ENCODE measurements at regions not wholly inside any gene's neighbourhood (a gene's known extent, or its start where the extent isn't known, plus 50 kb on each side); places are given as distances from the start of the nearest gene placed in this dataset.

- ChIA-PET CTCF (no interaction called here), POLR2A (no interaction called here)
- Histone ChIP-seq H3K4me3 (ENCODE audit: control insufficient read depth in 1 of 2, extremely low read depth in 1 of 2, low read length in 1 of 2) (no peak overlapping the region), H3K36me3 (ENCODE audit: control insufficient read depth in 2 of 2, extremely low read depth in 1 of 2, insufficient read depth in 1 of 2, low read length in 1 of 2) (no peaks in the 10 kb centered on the region), H3K4me1 (ENCODE audit: control insufficient read depth in 1 of 2, extremely low read depth in 1 of 2, insufficient read depth in 2 of 2, low read length in 2 of 2) (no peaks in the 10 kb centered on the region), H3K9me3 (no peaks in the 10 kb centered on the region), H3K27ac (ENCODE audit: low read length) (no peak overlapping the region), H3K27me3 (replicated peaks in 1 of 2; ENCODE audit: control insufficient read depth in 2 of 2, extremely low read depth in 1 of 2, insufficient read depth in 2 of 2, low read length in 1 of 2) (no peaks in the 10 kb centered on the region)
- H3K4me1 Mint-ChIP-seq: no peaks in the 10 kb centered on the region
- H3K27ac Mint-ChIP-seq: no peak overlapping the region
- WGBS (ENCODE audit: insufficient coverage): no CpG with 5 or more reads among the region's 2 CpGs
- ATAC-seq (replicated peaks in 1 of 4) (no peak), DNase-seq (no peak)
- peaks cover 13 to 23% (median 14%) of the 10 kb centered on the region in 3 donors for H3K9me3 Mint-ChIP-seq
- H3K36me3 Mint-ChIP-seq: no peaks in the 10 kb centered on the region
- H3K27me3 Mint-ChIP-seq: no peaks in the 10 kb centered on the region
- no peak overlapping the region for H3K4me3 Mint-ChIP-seq
These were observed 1193.2 kb upstream of the NUDT12 start for GRCh38 chr5:104755806-104756205.

- Mint-ChIP-seq H3K4me3 (no peak overlapping the region), H3K4me1 (no peaks in the 10 kb centered on the region), H3K27ac (no peak overlapping the region), H3K9me3 (peaks cover 11 to 18% (median 14%) of the 10 kb centered on the region in 3 donors), H3K36me3 (no peaks in the 10 kb centered on the region), H3K27me3 (no peaks in the 10 kb centered on the region)
- Histone ChIP-seq H3K27ac (ENCODE audit: low read length) (no peak overlapping the region), H3K9me3 (no peaks in the 10 kb centered on the region), H3K4me3 (ENCODE audit: control insufficient read depth in 1 of 2, extremely low read depth in 1 of 2, low read length in 1 of 2) (no peak overlapping the region), H3K36me3 (ENCODE audit: control insufficient read depth in 2 of 2, extremely low read depth in 1 of 2, insufficient read depth in 1 of 2, low read length in 1 of 2) (no peaks in the 10 kb centered on the region), H3K4me1 (ENCODE audit: control insufficient read depth in 1 of 2, extremely low read depth in 1 of 2, insufficient read depth in 2 of 2, low read length in 2 of 2) (no peaks in the 10 kb centered on the region), H3K27me3 (replicated peaks in 1 of 2; ENCODE audit: control insufficient read depth in 2 of 2, extremely low read depth in 1 of 2, insufficient read depth in 2 of 2, low read length in 1 of 2) (no peaks in the 10 kb centered on the region)
- DNase-seq (no peak), ATAC-seq (replicated peaks in 1 of 4) (no peak)
- ChIA-PET POLR2A (no interaction called here), CTCF (interaction anchor here in 1 of 2 donors (1.2 kb wide), 1 partner anchor 27 kb away, joined by 3 read pairs; no protein-coding TSS in a partner anchor)
- no CpG with 5 or more reads among the region's 3 CpGs for WGBS (ENCODE audit: insufficient coverage)
These were observed 1191.9 kb upstream of the NUDT12 start for GRCh38 chr5:104754311-104754995.

- no CpG with 5 or more reads among the region's 1 CpG for WGBS (ENCODE audit: insufficient coverage)
- ATAC-seq (replicated peaks in 1 of 4) (no peak), DNase-seq (no peak)
- Mint-ChIP-seq H3K4me1 (no peaks in the 10 kb centered on the region), H3K4me3 (no peak overlapping the region), H3K27ac (no peak overlapping the region), H3K9me3 (peaks cover 12 to 19% (median 13%) of the 10 kb centered on the region in 3 donors), H3K36me3 (no peaks in the 10 kb centered on the region), H3K27me3 (no peaks in the 10 kb centered on the region)
- POLR2A ChIA-PET: no interaction called here
- no peaks in the 10 kb centered on the region for H3K4me1 ChIP-seq (ENCODE audit: control insufficient read depth in 1 of 2, extremely low read depth in 1 of 2, insufficient read depth in 2 of 2, low read length in 2 of 2)
- H3K4me3 ChIP-seq (ENCODE audit: control insufficient read depth in 1 of 2, extremely low read depth in 1 of 2, low read length in 1 of 2): no peak overlapping the region
- H3K27me3 ChIP-seq (replicated peaks in 1 of 2; ENCODE audit: control insufficient read depth in 2 of 2, extremely low read depth in 1 of 2, insufficient read depth in 2 of 2, low read length in 1 of 2): no peaks in the 10 kb centered on the region
- no peaks in the 10 kb centered on the region for H3K36me3 ChIP-seq (ENCODE audit: control insufficient read depth in 2 of 2, extremely low read depth in 1 of 2, insufficient read depth in 1 of 2, low read length in 1 of 2)
- no peak overlapping the region for H3K27ac ChIP-seq (ENCODE audit: low read length)
- no peaks in the 10 kb centered on the region for H3K9me3 ChIP-seq
- CTCF ChIA-PET: no interaction called here
These were observed 1189.4 kb upstream of the NUDT12 start for GRCh38 chr5:104751969-104752368.

GRCh38 chr5:104739905-104740304, 1177.3 kb upstream of the NUDT12 start:
- no peaks in the 10 kb centered on the region for H3K4me1 Mint-ChIP-seq
- H3K27ac ChIP-seq (ENCODE audit: low read length): no peak overlapping the region

GRCh38 chr5:104739503-104739902, 1176.9 kb upstream of the NUDT12 start:
- H3K27ac Mint-ChIP-seq: no peak overlapping the region
- no peaks in the 10 kb centered on the region for H3K36me3 Mint-ChIP-seq
- POLR2A ChIA-PET: no interaction called here
- H3K27ac ChIP-seq (ENCODE audit: low read length): no peak overlapping the region
- H3K9me3 ChIP-seq: peaks cover 5% of the 10 kb centered on the region
- no peak overlapping the region for H3K4me3 ChIP-seq (ENCODE audit: control insufficient read depth in 1 of 2, extremely low read depth in 1 of 2, low read length in 1 of 2)
- no peak overlapping the region for H3K4me3 Mint-ChIP-seq
- no CpG with 5 or more reads among the region's 2 CpGs for WGBS (ENCODE audit: insufficient coverage)
- DNase-seq (no peak), ATAC-seq (replicated peaks in 1 of 4) (no peak)
- H3K27me3 ChIP-seq (replicated peaks in 1 of 2; ENCODE audit: control insufficient read depth in 2 of 2, extremely low read depth in 1 of 2, insufficient read depth in 2 of 2, low read length in 1 of 2): no peaks in the 10 kb centered on the region
- CTCF ChIA-PET: no interaction called here
- H3K36me3 ChIP-seq (ENCODE audit: control insufficient read depth in 2 of 2, extremely low read depth in 1 of 2, insufficient read depth in 1 of 2, low read length in 1 of 2): no peaks in the 10 kb centered on the region
- H3K9me3 Mint-ChIP-seq: peaks cover 18 to 35% (median 25%) of the 10 kb centered on the region in 3 donors
- H3K4me1 Mint-ChIP-seq: no peaks in the 10 kb centered on the region
- H3K27me3 Mint-ChIP-seq: no peaks in the 10 kb centered on the region
- no peaks in the 10 kb centered on the region for H3K4me1 ChIP-seq (ENCODE audit: control insufficient read depth in 1 of 2, extremely low read depth in 1 of 2, insufficient read depth in 2 of 2, low read length in 2 of 2)

More at GRCh38 chr5:104739905-104740304, 1177.3 kb upstream of the NUDT12 start:
- 50% methylated on average over 1 of the region's 3 CpGs for WGBS (ENCODE audit: insufficient coverage)
- H3K27ac Mint-ChIP-seq: no peak overlapping the region
- no peaks in the 10 kb centered on the region for H3K27me3 Mint-ChIP-seq
- no peaks in the 10 kb centered on the region for H3K36me3 Mint-ChIP-seq
- peaks cover 22 to 32% (median 25%) of the 10 kb centered on the region in 3 donors for H3K9me3 Mint-ChIP-seq
- H3K9me3 ChIP-seq: peaks cover 6% of the 10 kb centered on the region
- ATAC-seq (replicated peaks in 1 of 4) (no peak), DNase-seq (no peak)
- H3K4me1 ChIP-seq (ENCODE audit: control insufficient read depth in 1 of 2, extremely low read depth in 1 of 2, insufficient read depth in 2 of 2, low read length in 2 of 2): no peaks in the 10 kb centered on the region
- H3K27me3 ChIP-seq (replicated peaks in 1 of 2; ENCODE audit: control insufficient read depth in 2 of 2, extremely low read depth in 1 of 2, insufficient read depth in 2 of 2, low read length in 1 of 2): no peaks in the 10 kb centered on the region
- POLR2A ChIA-PET: no interaction called here
- CTCF ChIA-PET: no interaction called here
- no peak overlapping the region for H3K4me3 ChIP-seq (ENCODE audit: control insufficient read depth in 1 of 2, extremely low read depth in 1 of 2, low read length in 1 of 2)
- H3K4me3 Mint-ChIP-seq: no peak overlapping the region
- no peaks in the 10 kb centered on the region for H3K36me3 ChIP-seq (ENCODE audit: control insufficient read depth in 2 of 2, extremely low read depth in 1 of 2, insufficient read depth in 1 of 2, low read length in 1 of 2)

GRCh38 chr5:104736073-104736472, 1173.5 kb upstream of the NUDT12 start:
- H3K4me3 Mint-ChIP-seq: no peak overlapping the region
- no peak overlapping the region for H3K27ac Mint-ChIP-seq
- peaks cover 3 to 25% (median 6%) of the 10 kb centered on the region in 3 donors for H3K9me3 Mint-ChIP-seq
- no peaks in the 10 kb centered on the region for H3K4me1 ChIP-seq (ENCODE audit: control insufficient read depth in 1 of 2, extremely low read depth in 1 of 2, insufficient read depth in 2 of 2, low read length in 2 of 2)
- H3K36me3 ChIP-seq (ENCODE audit: control insufficient read depth in 2 of 2, extremely low read depth in 1 of 2, insufficient read depth in 1 of 2, low read length in 1 of 2): no peaks in the 10 kb centered on the region
- ATAC-seq (replicated peaks in 1 of 4) (no peak), DNase-seq (no peak)
- ChIA-PET CTCF (no interaction called here), POLR2A (no interaction called here)
- H3K27me3 ChIP-seq (replicated peaks in 1 of 2; ENCODE audit: control insufficient read depth in 2 of 2, extremely low read depth in 1 of 2, insufficient read depth in 2 of 2, low read length in 1 of 2): no peaks in the 10 kb centered on the region
- no peak overlapping the region for H3K27ac ChIP-seq (ENCODE audit: low read length)
- no peaks in the 10 kb centered on the region for H3K4me1 Mint-ChIP-seq
- no peaks in the 10 kb centered on the region for H3K27me3 Mint-ChIP-seq
- H3K36me3 Mint-ChIP-seq: no peaks in the 10 kb centered on the region
- WGBS (ENCODE audit: insufficient coverage): no CpG with 5 or more reads among the region's 3 CpGs
- H3K9me3 ChIP-seq: no peaks in the 10 kb centered on the region
- H3K4me3 ChIP-seq (ENCODE audit: control insufficient read depth in 1 of 2, extremely low read depth in 1 of 2, low read length in 1 of 2): no peak overlapping the region

GRCh38 chr5:104734046-104734445, 1171.5 kb upstream of the NUDT12 start:
- no peak for DNase-seq
- ChIA-PET CTCF (no interaction called here), POLR2A (no interaction called here)
- WGBS (ENCODE audit: insufficient coverage): no CpG with 5 or more reads among the region's 2 CpGs
- H3K27ac Mint-ChIP-seq: no peak overlapping the region
- no peak overlapping the region for H3K4me3 Mint-ChIP-seq
- H3K27me3 Mint-ChIP-seq: no peaks in the 10 kb centered on the region
- H3K9me3 ChIP-seq: no peaks in the 10 kb centered on the region
- no peaks in the 10 kb centered on the region for H3K4me1 ChIP-seq (ENCODE audit: control insufficient read depth in 1 of 2, extremely low read depth in 1 of 2, insufficient read depth in 2 of 2, low read length in 2 of 2)
- H3K36me3 Mint-ChIP-seq: no peaks in the 10 kb centered on the region
- peaks cover 5 to 25% (median 14%) of the 10 kb centered on the region in 3 donors for H3K9me3 Mint-ChIP-seq
- no peaks in the 10 kb centered on the region for H3K36me3 ChIP-seq (ENCODE audit: control insufficient read depth in 2 of 2, extremely low read depth in 1 of 2, insufficient read depth in 1 of 2, low read length in 1 of 2)
- no peaks in the 10 kb centered on the region for H3K27me3 ChIP-seq (replicated peaks in 1 of 2; ENCODE audit: control insufficient read depth in 2 of 2, extremely low read depth in 1 of 2, insufficient read depth in 2 of 2, low read length in 1 of 2)
- no peak for ATAC-seq (replicated peaks in 1 of 4)
- no peaks in the 10 kb centered on the region for H3K4me1 Mint-ChIP-seq
- no peak overlapping the region for H3K27ac ChIP-seq (ENCODE audit: low read length)
- no peak overlapping the region for H3K4me3 ChIP-seq (ENCODE audit: control insufficient read depth in 1 of 2, extremely low read depth in 1 of 2, low read length in 1 of 2)

Measured in T-cell (primary cell).